HCT116 (cell line): ENCODE measurements at regions not wholly inside any gene's neighbourhood (a gene's known extent, or its start where the extent isn't known, plus 50 kb on each side); places are given as distances from the start of the nearest gene placed in this dataset.

Source experiments
- CEBPB ChIP-seq: IDR thresholded peaks from 2 replicates; pipeline ENCODE4 v1.6.1; 2012; ENCODE audit warnings: low read depth
- CTCF ChIP-seq, 3 experiments: fragments of 200-600 bp in 1 of 3; sonication (generic) in 1 of 3; IDR thresholded peaks in 2 of 3; conservative IDR thresholded peaks in 1 of 3; 2 replicates each; pipeline ENCODE4 v1.5.1; 2012 to 2017; ENCODE audit warnings: low read depth in 2 of 3, low read length in 2 of 3, antibody characterized with exemption in 1 of 3, borderline replicate concordance in 1 of 3, control low read depth in 1 of 3, mild to moderate bottlenecking in 1 of 3, mixed read lengths in 1 of 3, mixed run types in 1 of 3, moderate library complexity in 1 of 3; ENCODE audit not compliant: insufficient read depth in 1 of 3
- EGR1 ChIP-seq: IDR thresholded peaks from 2 replicates; pipeline ENCODE4 v1.6.1; 2012; ENCODE audit warnings: low read depth
- ELF1 ChIP-seq: IDR thresholded peaks from 2 replicates; pipeline ENCODE4 v1.6.1; 2012; ENCODE audit warnings: low read depth, borderline replicate concordance
- EZH2 ChIP-seq: fragments of 200-600 bp; sonication (generic); IDR thresholded peaks from 2 replicates; pipeline ENCODE4 v1.6.1; 2017; ENCODE audit warnings: antibody characterized with exemption, mixed run types
- EZH2phosphoT487 ChIP-seq: fragments of 200-600 bp; IDR thresholded peaks from 2 replicates; pipeline ENCODE4 v1.6.1; 2018; ENCODE audit warnings: antibody characterized with exemption, borderline replicate concordance
- POLR2A ChIP-seq: IDR thresholded peaks from 2 replicates; pipeline ENCODE4 v1.7.0; 2011; ENCODE audit warnings: borderline replicate concordance; ENCODE audit not compliant: insufficient read depth, insufficient read length; ENCODE audit errors: extremely low read depth
- POLR2AphosphoS5 ChIP-seq: IDR thresholded peaks from 2 replicates; pipeline ENCODE4 v1.6.1; 2011; ENCODE audit warnings: mild to moderate bottlenecking, low read depth, low read length, moderate library complexity
- RAD21 ChIP-seq: IDR thresholded peaks from 2 replicates; pipeline ENCODE4 v1.6.1; 2012; ENCODE audit warnings: low read depth, mild to moderate bottlenecking
- REST ChIP-seq: IDR thresholded peaks from 2 replicates; pipeline ENCODE4 v1.6.1; 2012; ENCODE audit warnings: low read depth
- SIN3A ChIP-seq: IDR thresholded peaks from 2 replicates; pipeline ENCODE4 v1.6.1; 2012; ENCODE audit warnings: low read depth
- SRF ChIP-seq: IDR thresholded peaks from 2 replicates; pipeline ENCODE4 v1.6.1; 2012; ENCODE audit warnings: low read depth
- ZFX ChIP-seq: fragments of 450-650 bp; IDR thresholded peaks from 2 replicates; pipeline ENCODE4 v1.6.1; 2017
- ZNF274 ChIP-seq: fragments of 200-500 bp; sonication (Bioruptor generic); IDR thresholded peaks from 2 replicates; pipeline ENCODE4 v1.6.1; 2014; ENCODE audit warnings: mild to moderate bottlenecking, low read depth, low read length, inconsistent platforms

GRCh38 chr17:77894126-77894956 is 64.2 kb upstream of the TNRC6C start:
- TF ChIP-seq EGR1 (no peak), REST (no peak), SIN3A (no peak), SRF (no peak), POLR2A (no peak), CEBPB (no peak), CTCF (IDR thresholded peaks at IDR 0.05 in 2 of 3, conservative IDR thresholded peaks at IDR 0.05 in 1 of 3; ENCODE audit: borderline replicate concordance in 1 of 3, insufficient read depth in 1 of 3, low read depth in 2 of 3, low read length in 2 of 3) (no peak), EZH2 (no peak), EZH2phosphoT487 (no peak), ZNF274 (no peak), RAD21 (no peak), ZFX (no peak), POLR2AphosphoS5 (no peak), ELF1 (no peak)
